Activated CD4-positive, alpha-beta T cell treated with anti-CD3 and anti-CD28 coated beads for 24 hours (primary cell): ENCODE measurements at regions not wholly inside any gene's neighbourhood (a gene's known extent, or its start where the extent isn't known, plus 50 kb on each side); places are given as distances from the start of the nearest gene placed in this dataset.
"Not testable (repeated sequence)": the region's sequence is repeated elsewhere in the genome, so short reads cannot be mapped to it uniquely, and the experiment has no call there.

Source experiments
- DNase-seq, 2 donors: peaks; one replicate each; pipeline ENCODE4 v3.0.0-alpha.2; 2020; ENCODE audit warnings: low read depth in 2 of 2

DNA sequence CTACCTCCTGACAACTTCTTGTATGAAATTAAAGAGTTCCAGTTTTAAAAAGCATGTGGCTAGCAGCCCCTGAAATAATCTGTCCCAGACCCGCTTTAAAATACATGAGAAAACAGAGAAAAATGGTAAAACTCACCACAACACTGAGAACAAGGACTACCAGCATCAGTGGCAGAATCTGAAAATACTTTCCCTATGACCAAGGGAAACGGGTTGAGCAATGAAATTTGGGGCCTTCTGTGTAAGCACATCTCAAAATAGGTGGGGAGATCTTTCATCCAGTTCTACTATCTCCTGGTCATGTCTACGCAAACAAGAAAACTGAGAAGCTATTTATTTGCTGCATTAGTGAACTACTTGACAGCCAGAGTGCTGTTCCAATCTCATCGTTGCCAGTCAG lies 172.3 kb downstream of the LNPK start:
- no peak for DNase-seq

- no peak for DNase-seq
Measured at GRCh38 chr2:175827856-175828255, 174.2 kb downstream of the LNPK start.

- no peak for DNase-seq
Measured at GRCh38 chr2:175824243-175824642, 177.8 kb downstream of the LNPK start.

- no peak for DNase-seq
Measured at GRCh38 chr2:175823707-175824073, 178.4 kb downstream of the LNPK start.

- DNase-seq: no peak
Measured at GRCh38 chr2:175823002-175823706, 178.9 kb downstream of the LNPK start.

DNA sequence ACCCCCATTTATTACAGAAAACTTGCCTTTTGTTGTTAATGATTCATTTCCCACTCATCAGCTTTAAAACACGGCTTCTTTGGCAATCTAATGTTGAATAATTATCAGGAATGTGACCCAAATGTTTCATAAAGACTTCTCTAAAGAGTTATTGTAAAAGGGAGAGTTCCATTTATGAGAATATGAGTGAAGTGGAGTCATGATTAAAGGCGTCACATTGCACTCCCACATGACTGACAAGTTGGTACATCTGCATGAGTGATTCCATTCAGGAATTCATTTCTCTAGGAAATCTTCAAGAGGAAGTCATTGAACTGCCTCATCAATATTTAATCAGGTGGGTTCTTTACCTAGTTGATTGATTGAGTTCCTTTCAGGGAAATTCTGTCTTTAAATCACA lies 184.8 kb downstream of the LNPK start:
- no peak for DNase-seq

DNA sequence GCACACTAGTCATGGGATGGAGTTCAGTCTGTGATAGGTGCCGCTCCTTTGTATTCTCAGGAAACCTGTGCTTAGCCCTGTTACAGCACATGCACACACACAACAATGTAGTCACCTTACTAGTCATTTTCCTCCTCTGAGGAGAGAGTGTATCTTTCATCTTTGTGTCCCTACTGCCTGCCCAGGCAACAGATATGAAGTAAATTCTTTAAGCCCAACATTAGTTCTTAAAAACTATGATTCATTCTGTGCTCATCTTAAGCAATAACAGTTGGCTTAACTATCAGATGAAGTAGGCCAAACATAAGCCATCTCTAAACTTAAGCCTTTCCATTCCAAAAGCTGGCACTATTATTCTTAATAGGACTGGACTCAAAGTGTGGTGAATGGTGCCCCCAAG lies 186.5 kb downstream of the LNPK start:
- DNase-seq: no peak

- no peak for DNase-seq
Measured at GRCh38 chr2:175811971-175812370, 190.1 kb downstream of the LNPK start.

- DNase-seq: no peak
Measured at GRCh38 chr2:175808858-175809257, 193.2 kb downstream of the LNPK start.

- DNase-seq: no peak
Measured at GRCh38 chr2:175808078-175808477, 194.0 kb downstream of the LNPK start.

- no peak for DNase-seq
Measured at GRCh38 chr2:175807031-175807873, 194.8 kb downstream of the LNPK start.

DNA sequence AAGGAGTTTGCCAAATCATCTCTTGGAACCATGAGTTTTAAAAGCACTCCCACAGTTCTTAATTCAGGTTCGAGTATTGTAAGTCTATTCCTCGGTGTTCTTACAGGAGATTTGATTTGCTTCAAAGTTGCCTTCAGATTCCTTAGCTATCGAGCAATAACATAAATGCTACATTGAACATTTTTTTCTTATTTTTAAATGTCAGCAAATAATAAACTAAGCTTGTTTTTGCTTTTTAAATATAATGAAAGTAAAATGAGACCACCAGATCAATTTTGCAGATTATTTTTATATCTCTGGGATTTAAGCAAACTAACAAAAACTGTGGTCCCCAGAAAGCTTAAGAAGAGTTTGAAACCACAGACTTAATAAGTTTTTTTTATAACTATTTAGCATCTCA lies 195.5 kb downstream of the LNPK start:
- DNase-seq: no peak

- no peak for DNase-seq
Measured at GRCh38 chr2:175806125-175806490, 196.0 kb downstream of the LNPK start.

- no peak for DNase-seq
Measured at GRCh38 chr2:175805442-175806124, 196.5 kb downstream of the LNPK start.

- no peak for DNase-seq
Measured at GRCh38 chr2:175804122-175804521, 197.9 kb downstream of the LNPK start.

DNA sequence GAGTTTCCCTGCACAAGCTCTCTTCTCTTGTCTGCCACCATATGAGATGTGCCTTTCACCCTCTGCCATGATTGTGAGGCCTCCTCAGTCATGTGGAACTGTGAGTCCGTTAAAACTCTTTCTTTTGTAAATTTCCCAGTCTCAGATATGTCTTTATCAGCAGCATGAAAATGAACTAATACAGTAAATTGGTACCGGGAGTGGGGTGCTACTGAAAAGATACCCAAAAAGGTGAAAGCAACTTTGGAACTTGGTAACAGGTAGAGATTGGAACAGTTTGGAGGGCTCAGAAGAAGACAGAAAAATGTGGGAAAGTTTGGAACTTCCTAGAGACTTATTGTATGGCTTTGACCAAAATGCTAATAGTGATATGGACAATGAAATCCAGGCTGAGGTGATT lies 205.6 kb downstream of the LNPK start:
- not testable (repeated sequence) for DNase-seq

GRCh38 chr2:175793648-175794047 lies 208.4 kb downstream of the LNPK start:
- no peak for DNase-seq

GRCh38 chr2:175792881-175793280 lies 209.2 kb downstream of the LNPK start:
- DNase-seq: no peak

- no peak for DNase-seq
Measured at GRCh38 chr2:175792199-175792598, 209.9 kb downstream of the LNPK start.

- DNase-seq: no peak
Measured at GRCh38 chr2:175786471-175787124, 215.5 kb downstream of the LNPK start.

DNA sequence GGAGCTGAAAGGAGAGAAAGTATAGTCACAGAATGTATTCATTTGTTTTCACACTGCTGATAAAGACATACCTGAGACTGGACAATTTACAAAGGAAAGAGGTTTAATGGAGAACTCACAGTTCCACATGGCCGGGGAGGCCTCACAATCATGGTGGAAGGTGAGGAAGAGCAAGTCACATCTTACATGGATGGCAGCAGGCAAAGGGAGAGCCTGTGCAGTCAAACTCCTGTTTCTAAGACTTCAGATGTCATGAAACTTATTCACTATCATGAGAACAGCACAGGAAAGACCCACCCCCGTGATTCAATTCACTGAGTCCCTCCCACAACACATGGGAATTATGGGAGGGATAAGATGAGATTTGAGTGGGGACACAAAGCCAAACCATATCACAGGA lies 224.7 kb downstream of the LNPK start:
- DNase-seq: not testable (repeated sequence)

GRCh38 chr2:175769200-175769599 lies 232.9 kb downstream of the LNPK start:
- DNase-seq: no peak
